ENCODE measurements at regions not wholly inside any gene's neighbourhood (a gene's known extent, or its start where the extent isn't known, plus 50 kb on each side); places are given as distances from the start of the nearest gene placed in this dataset.

DNA sequence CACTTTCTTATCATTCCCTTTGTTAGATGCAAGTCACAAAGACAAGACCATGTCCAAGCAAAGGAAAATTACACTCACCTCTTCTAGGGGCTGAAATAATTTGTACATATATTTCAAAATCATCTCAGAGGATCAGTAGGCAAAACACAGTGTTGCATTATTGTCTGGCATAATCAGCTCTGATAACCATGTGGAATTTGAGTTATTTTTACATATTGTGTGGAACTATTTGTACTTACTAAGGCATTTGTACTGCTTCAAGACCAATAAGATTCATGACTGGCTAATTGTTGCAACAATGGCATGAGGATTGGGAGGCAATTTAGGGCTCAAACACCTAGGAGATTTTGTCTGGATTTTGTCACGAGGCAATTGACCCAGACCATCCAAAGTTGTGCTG, 1716.4 kb downstream of the BRINP3 start:
- WGBS, 2 donors, result 22 to 62% methylated on average over 1 of the region's 1 CpG

DNA sequence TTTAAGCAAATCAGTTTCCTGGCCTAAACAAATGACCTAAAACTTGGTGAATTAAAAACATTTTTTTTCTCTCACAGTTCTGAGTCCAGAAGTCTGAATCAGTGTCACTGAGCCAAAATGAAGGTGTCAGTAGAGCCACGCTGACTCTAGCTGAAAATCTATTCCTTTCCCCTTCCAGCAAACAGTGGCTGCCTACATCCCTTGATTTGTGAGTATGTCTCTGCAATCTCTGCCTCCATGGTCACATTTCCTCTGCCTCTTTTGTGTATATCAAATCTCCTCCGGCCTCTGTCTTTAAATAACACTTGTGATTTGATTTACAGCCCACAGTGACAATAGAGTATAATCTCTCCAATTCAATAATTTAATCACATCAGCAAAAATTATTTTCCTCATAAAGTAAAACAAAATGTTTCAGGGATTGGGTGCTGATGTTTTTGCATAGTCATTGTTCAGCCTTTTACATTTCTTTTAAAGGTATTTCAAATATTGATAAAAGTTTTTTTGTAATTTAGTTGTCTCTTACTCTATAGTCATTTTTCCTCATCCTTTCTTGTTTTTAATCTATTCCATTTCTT, 1715.4 kb downstream of the BRINP3 start:
- H3K9me3 ChIP-seq, result no peaks in the 10 kb centered on the region
- no peaks in the 10 kb centered on the region for H3K36me3 ChIP-seq
- H3K4me1 ChIP-seq, result no peaks in the 10 kb centered on the region
- no peak overlapping the region for H3K4me3 ChIP-seq
- DNase-seq, result no peak
- intact Hi-C loops (cut with DNase I), result no loop called here
- WGBS, 2 donors, result 61 to 66% methylated on average over 2 of the region's 2 CpGs
- H3K27ac ChIP-seq, result no peak overlapping the region
- TF ChIP-seq, protein P1, sequence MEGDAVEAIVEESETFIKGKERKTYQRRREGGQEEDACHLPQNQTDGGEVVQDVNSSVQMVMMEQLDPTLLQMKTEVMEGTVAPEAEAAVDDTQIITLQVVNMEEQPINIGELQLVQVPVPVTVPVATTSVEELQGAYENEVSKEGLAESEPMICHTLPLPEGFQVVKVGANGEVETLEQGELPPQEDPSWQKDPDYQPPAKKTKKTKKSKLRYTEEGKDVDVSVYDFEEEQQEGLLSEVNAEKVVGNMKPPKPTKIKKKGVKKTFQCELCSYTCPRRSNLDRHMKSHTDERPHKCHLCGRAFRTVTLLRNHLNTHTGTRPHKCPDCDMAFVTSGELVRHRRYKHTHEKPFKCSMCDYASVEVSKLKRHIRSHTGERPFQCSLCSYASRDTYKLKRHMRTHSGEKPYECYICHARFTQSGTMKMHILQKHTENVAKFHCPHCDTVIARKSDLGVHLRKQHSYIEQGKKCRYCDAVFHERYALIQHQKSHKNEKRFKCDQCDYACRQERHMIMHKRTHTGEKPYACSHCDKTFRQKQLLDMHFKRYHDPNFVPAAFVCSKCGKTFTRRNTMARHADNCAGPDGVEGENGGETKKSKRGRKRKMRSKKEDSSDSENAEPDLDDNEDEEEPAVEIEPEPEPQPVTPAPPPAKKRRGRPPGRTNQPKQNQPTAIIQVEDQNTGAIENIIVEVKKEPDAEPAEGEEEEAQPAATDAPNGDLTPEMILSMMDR (IDR thresholded peaks at IDR 0.05), result no peak
- TF ChIP-seq POLR2A (IDR thresholded peaks at IDR 0.05) (no peak), EP300 (IDR thresholded peaks at IDR 0.05) (no peak), POLR2AphosphoS5 (IDR thresholded peaks at IDR 0.05) (no peak)
- no peaks in the 10 kb centered on the region for H3K27me3 ChIP-seq

More for the DNA sequence above, 1716.4 kb downstream of the BRINP3 start:
- intact Hi-C loops (cut with DNase I), result no loop called here
- Histone ChIP-seq H3K36me3 (no peaks in the 10 kb centered on the region), H3K4me1 (no peaks in the 10 kb centered on the region), H3K27ac (no peak overlapping the region), H3K9me3 (no peaks in the 10 kb centered on the region), H3K27me3 (no peaks in the 10 kb centered on the region), H3K4me3 (no peak overlapping the region)
- TF ChIP-seq POLR2A (IDR thresholded peaks at IDR 0.05), result no peak
- TF ChIP-seq, protein P1 (IDR thresholded peaks at IDR 0.05), result no peak
- TF ChIP-seq POLR2AphosphoS5 (IDR thresholded peaks at IDR 0.05), result no peak
- TF ChIP-seq EP300 (IDR thresholded peaks at IDR 0.05), result no peak
- no peak for DNase-seq

DNA sequence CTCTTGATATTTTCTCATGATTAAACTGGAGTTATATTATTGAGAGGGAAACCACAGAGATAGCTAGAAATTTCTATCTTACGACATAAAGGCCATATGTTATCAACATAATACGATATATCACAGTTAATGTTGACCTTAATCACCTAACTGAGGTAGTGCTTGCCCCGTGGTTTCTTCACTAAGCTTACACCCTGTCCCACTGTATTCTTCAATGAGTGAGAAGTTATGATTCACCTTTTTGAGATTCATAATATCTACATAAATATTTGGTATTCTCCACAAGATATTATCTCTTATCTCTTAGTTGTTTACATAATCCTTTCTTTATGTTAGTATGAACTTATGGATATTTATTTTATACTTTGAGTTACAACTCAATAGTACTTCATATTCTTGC, 1714.1 kb downstream of the BRINP3 start:
- Histone ChIP-seq H3K36me3 (no peaks in the 10 kb centered on the region), H3K4me3 (no peak overlapping the region), H3K9me3 (no peaks in the 10 kb centered on the region), H3K27ac (no peak overlapping the region), H3K27me3 (no peaks in the 10 kb centered on the region), H3K4me1 (no peaks in the 10 kb centered on the region)
- intact Hi-C loops (cut with DNase I), result no loop called here
- WGBS, 2 donors, result 76 to 89% methylated on average over 3 of the region's 3 CpGs
- TF ChIP-seq EP300 (IDR thresholded peaks at IDR 0.05), result no peak
- TF ChIP-seq POLR2AphosphoS5 (IDR thresholded peaks at IDR 0.05), result no peak
- no peak for TF ChIP-seq POLR2A (IDR thresholded peaks at IDR 0.05)
- TF ChIP-seq, protein P1 (IDR thresholded peaks at IDR 0.05), result no peak
- DNase-seq, result no peak

DNA sequence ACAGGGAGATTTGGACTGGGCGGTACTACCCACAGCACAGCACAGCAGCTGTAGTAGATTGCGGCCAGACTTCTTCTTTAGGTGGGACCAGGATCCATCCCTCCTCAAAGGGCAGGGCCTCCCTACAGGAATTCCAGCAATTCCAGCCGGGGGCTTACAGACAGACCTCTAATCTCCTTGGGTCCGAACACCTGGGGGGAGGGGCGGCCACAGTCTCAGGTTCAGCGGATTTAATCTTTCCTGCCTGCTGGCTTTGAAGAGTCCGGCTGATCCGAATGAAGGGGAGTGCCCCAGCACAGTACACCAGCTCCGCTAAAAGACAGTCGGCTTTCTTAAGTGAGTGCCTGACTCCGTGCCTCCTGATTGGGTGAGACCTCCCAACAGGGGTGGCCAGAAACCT, 1708.5 kb downstream of the BRINP3 start:
- intact Hi-C loops (cut with DNase I), result no loop called here
- Histone ChIP-seq H3K36me3 (no peaks in the 10 kb centered on the region), H3K27ac (no peak overlapping the region), H3K9me3 (no peaks in the 10 kb centered on the region), H3K4me1 (no peaks in the 10 kb centered on the region), H3K27me3 (no peaks in the 10 kb centered on the region), H3K4me3 (no peak overlapping the region)
- no peak for TF ChIP-seq POLR2A (IDR thresholded peaks at IDR 0.05)
- no peak for TF ChIP-seq POLR2AphosphoS5 (IDR thresholded peaks at IDR 0.05)
- TF ChIP-seq EP300 (IDR thresholded peaks at IDR 0.05), result no peak
- TF ChIP-seq, protein P1 (IDR thresholded peaks at IDR 0.05), result no peak
- no peak for DNase-seq
- WGBS, 2 donors, result 85 to 89% methylated on average over 11 of the region's 11 CpGs

DNA sequence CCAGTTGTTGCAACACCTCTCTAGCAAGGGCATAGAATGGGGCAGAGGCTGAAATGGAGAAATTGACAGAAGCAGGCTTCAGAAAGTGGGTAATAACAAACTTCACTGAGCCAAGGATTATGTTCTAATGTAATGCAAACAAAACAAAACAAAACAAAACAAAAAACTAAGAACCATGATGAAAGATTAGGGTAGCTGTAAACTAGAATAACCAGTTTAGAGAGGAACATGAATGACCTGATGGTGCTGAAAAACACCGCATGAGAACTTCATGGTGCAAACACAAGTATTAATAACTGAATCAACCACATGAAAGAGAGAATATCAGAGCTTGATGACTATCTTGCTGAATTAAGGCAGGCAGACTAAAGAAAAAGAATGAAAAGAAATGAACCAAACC, 1707.7 kb downstream of the BRINP3 start:
- 91 to 92% methylated on average over 1 of the region's 1 CpG for WGBS, 2 donors
- H3K27ac ChIP-seq, result no peak overlapping the region
- intact Hi-C loops (cut with DNase I), result no loop called here

More for the DNA sequence above, 1707.7 kb downstream of the BRINP3 start:
- Histone ChIP-seq H3K9me3 (no peaks in the 10 kb centered on the region), H3K27me3 (no peaks in the 10 kb centered on the region), H3K4me1 (no peaks in the 10 kb centered on the region), H3K36me3 (no peaks in the 10 kb centered on the region), H3K4me3 (no peak overlapping the region)
- no peak for TF ChIP-seq POLR2A (IDR thresholded peaks at IDR 0.05)
- TF ChIP-seq, protein P1 (IDR thresholded peaks at IDR 0.05), result no peak
- no peak for TF ChIP-seq POLR2AphosphoS5 (IDR thresholded peaks at IDR 0.05)
- no peak for TF ChIP-seq EP300 (IDR thresholded peaks at IDR 0.05)
- no peak for DNase-seq

Measured in sigmoid colon (tissue), 6 donors.